WI38 (cell line): ENCODE measurements at regions not wholly inside any gene's neighbourhood (a gene's known extent, or its start where the extent isn't known, plus 50 kb on each side); places are given as distances from the start of the nearest gene placed in this dataset.

ENCODE experiments used
- H3K4me3 ChIP-seq: 2 replicates; pipeline ENCODE4 v1.5.1; 2011; ENCODE audit warnings: low read depth, mild to moderate bottlenecking, control low read depth, low read length
- TF ChIP-seq, protein P1 (sequence below): IDR thresholded peaks from 2 replicates; pipeline ENCODE4 v1.5.1; 2012; ENCODE audit warnings: low read depth, mild to moderate bottlenecking, control low read depth, low read length

DNA sequence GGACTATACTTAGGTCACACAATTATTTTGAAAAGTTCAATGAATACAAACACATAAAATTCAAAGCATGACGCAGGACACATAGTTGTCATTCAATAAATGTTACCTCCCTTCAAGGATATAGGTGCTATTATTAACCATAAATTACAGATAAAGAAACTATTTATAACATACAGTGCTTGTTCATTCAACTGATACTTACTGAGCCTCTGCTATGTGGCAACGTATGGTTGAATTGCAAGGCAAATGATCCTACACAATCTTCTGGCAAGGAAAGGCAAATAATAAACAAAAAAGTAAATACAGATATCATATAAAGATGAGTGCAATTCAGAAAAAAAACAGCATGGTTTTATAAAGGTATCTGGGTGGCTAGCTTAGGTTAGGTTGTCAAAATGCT, 614.7 kb downstream of the LTN1 start:
- no peak overlapping the region for H3K4me3 ChIP-seq
- TF ChIP-seq, protein P1, sequence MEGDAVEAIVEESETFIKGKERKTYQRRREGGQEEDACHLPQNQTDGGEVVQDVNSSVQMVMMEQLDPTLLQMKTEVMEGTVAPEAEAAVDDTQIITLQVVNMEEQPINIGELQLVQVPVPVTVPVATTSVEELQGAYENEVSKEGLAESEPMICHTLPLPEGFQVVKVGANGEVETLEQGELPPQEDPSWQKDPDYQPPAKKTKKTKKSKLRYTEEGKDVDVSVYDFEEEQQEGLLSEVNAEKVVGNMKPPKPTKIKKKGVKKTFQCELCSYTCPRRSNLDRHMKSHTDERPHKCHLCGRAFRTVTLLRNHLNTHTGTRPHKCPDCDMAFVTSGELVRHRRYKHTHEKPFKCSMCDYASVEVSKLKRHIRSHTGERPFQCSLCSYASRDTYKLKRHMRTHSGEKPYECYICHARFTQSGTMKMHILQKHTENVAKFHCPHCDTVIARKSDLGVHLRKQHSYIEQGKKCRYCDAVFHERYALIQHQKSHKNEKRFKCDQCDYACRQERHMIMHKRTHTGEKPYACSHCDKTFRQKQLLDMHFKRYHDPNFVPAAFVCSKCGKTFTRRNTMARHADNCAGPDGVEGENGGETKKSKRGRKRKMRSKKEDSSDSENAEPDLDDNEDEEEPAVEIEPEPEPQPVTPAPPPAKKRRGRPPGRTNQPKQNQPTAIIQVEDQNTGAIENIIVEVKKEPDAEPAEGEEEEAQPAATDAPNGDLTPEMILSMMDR, result no peak

DNA sequence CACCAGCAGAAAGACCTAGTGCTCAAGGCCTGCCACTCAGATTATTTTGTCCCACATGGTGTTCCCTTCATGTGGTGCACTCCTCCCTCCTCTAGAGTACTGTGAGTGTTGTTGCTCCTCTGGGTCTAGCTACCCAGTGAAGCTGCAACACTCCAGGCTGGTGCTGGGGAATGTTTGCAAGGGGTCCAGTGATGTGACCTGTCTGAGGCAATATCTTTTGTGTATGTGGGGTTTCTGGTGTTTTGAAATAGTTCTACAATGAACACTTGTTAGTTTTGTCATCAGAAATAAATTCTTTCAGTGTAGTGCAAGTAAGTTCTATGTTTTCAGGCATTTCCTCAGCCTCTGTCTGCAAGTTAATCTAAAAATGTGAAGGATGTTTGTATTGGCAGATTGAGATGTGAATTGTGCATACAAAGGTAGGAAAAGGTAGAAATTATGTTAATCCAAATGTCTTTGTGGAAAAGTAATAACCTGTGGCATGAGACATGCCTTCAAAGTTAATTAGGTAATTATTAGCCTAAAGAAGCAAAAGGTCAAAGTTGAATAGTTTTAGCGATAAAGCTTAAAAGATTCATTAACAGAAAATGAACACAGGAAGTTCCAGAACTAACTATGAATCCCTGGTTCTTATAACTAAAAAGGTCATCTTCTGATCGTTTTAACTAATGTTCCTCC, 616.8 kb downstream of the LTN1 start:
- TF ChIP-seq, protein P1, result no peak
- H3K4me3 ChIP-seq, result no peak overlapping the region

DNA sequence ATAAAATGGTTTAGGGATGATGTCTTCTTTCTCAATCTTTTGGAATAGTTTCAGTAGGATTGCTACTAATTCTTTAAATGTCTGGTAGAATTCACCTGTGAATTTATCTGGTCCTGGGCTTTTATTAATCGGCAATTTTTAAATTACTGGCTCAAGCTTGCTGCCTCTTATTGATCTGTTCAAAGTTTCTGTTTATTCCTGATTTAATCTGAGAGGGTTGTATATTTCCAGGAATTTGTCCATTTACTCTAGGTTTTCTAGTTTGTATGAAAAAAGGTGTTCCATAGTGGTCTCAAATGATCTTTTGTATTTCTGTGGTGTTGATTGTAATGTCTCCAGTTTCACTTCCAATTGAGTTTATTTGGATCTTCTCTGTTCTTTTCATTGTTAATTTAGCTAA, 617.8 kb downstream of the LTN1 start:
- no peak overlapping the region for H3K4me3 ChIP-seq
- TF ChIP-seq, protein P1, result no peak

DNA sequence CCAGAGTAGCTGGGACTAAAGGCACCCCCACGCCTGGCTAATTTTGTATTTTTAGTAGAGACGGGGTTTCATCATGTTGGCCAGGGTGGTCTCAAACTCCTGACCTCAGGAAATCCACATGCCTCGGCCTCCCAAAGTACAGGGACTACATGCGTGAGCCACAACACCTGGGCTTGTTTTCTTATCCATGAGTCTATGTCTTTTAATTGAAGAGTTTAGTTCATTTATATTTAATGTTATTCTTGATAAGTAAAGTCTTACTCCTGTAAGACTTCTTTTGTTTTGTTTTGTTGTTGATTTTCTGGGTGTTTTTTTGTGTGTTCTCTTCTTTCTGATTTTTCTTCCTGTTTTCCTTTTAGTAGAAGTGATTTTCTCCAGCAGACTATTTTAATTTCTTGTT, 621.0 kb downstream of the LTN1 start:
- H3K4me3 ChIP-seq, result no peak overlapping the region
- TF ChIP-seq, protein P1, result no peak

DNA sequence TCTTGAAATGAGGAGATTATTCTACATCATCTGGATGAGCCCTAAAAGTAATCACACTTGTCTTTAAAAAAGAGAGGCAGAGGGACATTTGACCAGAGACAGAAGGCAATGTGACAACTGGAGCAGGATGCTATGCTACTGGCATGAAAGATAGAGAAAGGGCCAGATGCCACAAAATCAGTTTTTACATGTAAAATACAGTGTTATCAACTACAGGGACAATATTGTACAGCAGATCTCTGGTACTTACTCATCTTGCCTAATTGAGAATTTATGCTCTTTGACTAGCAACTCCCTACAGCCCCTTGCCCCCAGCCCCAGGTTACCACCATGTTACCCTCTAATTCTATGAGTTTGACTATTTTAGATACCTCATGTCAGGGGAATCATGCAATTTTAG, 633.4 kb downstream of the LTN1 start:
- TF ChIP-seq, protein P1, result no peak
- no peak overlapping the region for H3K4me3 ChIP-seq

DNA sequence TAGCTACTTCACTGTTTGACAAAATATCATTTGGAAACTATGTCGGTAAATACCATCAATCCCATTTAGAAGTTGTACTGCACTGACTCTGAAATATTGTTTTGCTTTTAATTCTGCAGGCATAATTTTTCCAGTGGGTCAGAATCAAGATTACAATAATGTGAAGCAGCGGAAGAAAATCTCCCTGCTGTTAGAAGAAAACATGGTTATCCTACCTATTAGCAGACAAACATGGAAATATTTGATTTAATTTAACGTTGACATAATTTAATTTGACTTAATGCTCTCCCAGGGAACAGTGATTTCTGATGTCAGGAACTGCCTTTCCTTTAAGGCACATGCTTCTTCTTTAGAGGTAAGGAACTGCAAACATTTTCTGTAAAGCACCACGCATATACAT, 634.0 kb downstream of the LTN1 start:
- no peak overlapping the region for H3K4me3 ChIP-seq
- TF ChIP-seq, protein P1, result no peak

DNA sequence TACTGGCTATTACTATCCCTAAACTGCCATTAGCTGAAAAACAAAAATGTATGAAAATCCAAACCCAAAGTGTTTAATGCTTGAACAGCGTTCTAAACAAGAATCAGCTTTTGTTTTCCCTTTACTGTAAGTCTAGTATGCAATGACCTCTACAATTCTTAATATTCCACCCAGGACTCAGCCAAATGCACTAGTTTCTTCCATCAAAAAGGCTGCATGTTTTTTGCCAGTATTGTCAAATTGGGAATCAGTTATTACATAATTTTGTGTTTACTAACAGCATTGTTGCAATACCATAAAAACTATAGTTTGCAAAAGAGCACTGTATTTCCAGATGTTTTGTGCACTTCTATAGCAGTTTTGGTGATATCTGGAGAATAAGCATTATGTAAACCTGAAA, 634.5 kb downstream of the LTN1 start:
- TF ChIP-seq, protein P1, result no peak
- no peak overlapping the region for H3K4me3 ChIP-seq
